ENCODE measurements at regions not wholly inside any gene's neighbourhood (a gene's known extent, or its start where the extent isn't known, plus 50 kb on each side); places are given as distances from the start of the nearest gene placed in this dataset.

GRCh38 chr20:10954137-10954840, 280.5 kb upstream of the JAG1 start:
- peak; percentile 88 for DNase-seq (ENCODE audit: low read depth)
- TF ChIP-seq CTCF (conservative IDR thresholded peaks at IDR 0.05; ENCODE audit: low read depth, low read length): no peak
- H3K4me3 ChIP-seq (ENCODE audit: low read depth, low read length): no peak overlapping the region

GRCh38 chr20:10954908-10955580, 281.2 kb upstream of the JAG1 start:
- H3K4me3 ChIP-seq (ENCODE audit: low read depth, low read length): no peak overlapping the region
- TF ChIP-seq CTCF (conservative IDR thresholded peaks at IDR 0.05; ENCODE audit: low read depth, low read length): no peak
- DNase-seq (ENCODE audit: low read depth): no peak

- no peak overlapping the region for H3K4me3 ChIP-seq (ENCODE audit: low read depth, low read length)
- no peak for DNase-seq (ENCODE audit: low read depth)
- no peak for TF ChIP-seq CTCF (conservative IDR thresholded peaks at IDR 0.05; ENCODE audit: low read depth, low read length)
Measured at GRCh38 chr20:10958279-10958678, 284.5 kb upstream of the JAG1 start.

GRCh38 chr20:10960416-10960815, 286.6 kb upstream of the JAG1 start:
- no peak overlapping the region for H3K4me3 ChIP-seq (ENCODE audit: low read depth, low read length)
- no peak for DNase-seq (ENCODE audit: low read depth)
- no peak for TF ChIP-seq CTCF (conservative IDR thresholded peaks at IDR 0.05; ENCODE audit: low read depth, low read length)

- H3K4me3 ChIP-seq (ENCODE audit: low read depth, low read length): no peak overlapping the region
- DNase-seq (ENCODE audit: low read depth): no peak
- no peak for TF ChIP-seq CTCF (conservative IDR thresholded peaks at IDR 0.05; ENCODE audit: low read depth, low read length)
Measured at GRCh38 chr20:10961651-10962288, 288.0 kb upstream of the JAG1 start.

GRCh38 chr20:10962937-10963336, 289.1 kb upstream of the JAG1 start:
- DNase-seq (ENCODE audit: low read depth): no peak
- TF ChIP-seq CTCF (conservative IDR thresholded peaks at IDR 0.05; ENCODE audit: low read depth, low read length): no peak

More at GRCh38 chr20:10962937-10963336, 289.1 kb upstream of the JAG1 start:
- no peak overlapping the region for H3K4me3 ChIP-seq (ENCODE audit: low read depth, low read length)
